Panc1 (cell line): ENCODE measurements at regions not wholly inside any gene's neighbourhood (a gene's known extent, or its start where the extent isn't known, plus 50 kb on each side); places are given as distances from the start of the nearest gene placed in this dataset.
A peak's percentile ranks its signal among the peaks of the same experiment; 100 is the strongest.

Source experiments
- ATAC-seq: fragments of 200-7000 bp; cut with Tn5 transposase; 2 replicates; pipeline ENCODE4 v1.9.1; 2020; ENCODE audit warnings: mild to moderate bottlenecking, moderate library complexity
- BruUV-seq: library from RNA; stranded (reverse); fragments of 400-500 nt; replicated peaks from 2 replicates; lab custom pipeline; 2021; lab: Mats Ljungman, UMichigan
- CTCF ChIA-PET: fragments of 300-600 bp; sonication (Branson Sonifier 250); formaldehyde crosslinking; loops from one replicate; lab custom pipeline; 2022; ENCODE audit warnings: antibody characterized with exemption; lab: Charles Lee
- POLR2A ChIA-PET: fragments of 300-600 bp; sonication (Branson Sonifier 250); formaldehyde crosslinking; loops from one replicate; lab custom pipeline; 2022; ENCODE audit warnings: antibody characterized with exemption; lab: Charles Lee
- DNase-seq: peaks from one replicate; pipeline ENCODE4 v3.0.0-alpha.2; 2010; ENCODE audit warnings: low read depth, low spot score
- H3K27ac ChIP-seq: 2 replicates; pipeline ENCODE4 v1.5.1; 2011; ENCODE audit warnings: mild to moderate bottlenecking, low read length, inconsistent platforms
- H3K27me3 ChIP-seq: fragments of 200-500 bp; sonication (Bioruptor generic); 2 replicates; pipeline ENCODE4 v1.6.0; 2014; ENCODE audit warnings: low read length, inconsistent platforms; ENCODE audit not compliant: control insufficient read depth, insufficient read depth
- H3K36me3 ChIP-seq: fragments of 200-500 bp; sonication (Bioruptor generic); 2 replicates; pipeline ENCODE4 v1.5.1; 2014; ENCODE audit warnings: inconsistent platforms, mild to moderate bottlenecking, low read length, moderate library complexity; ENCODE audit not compliant: control insufficient read depth, insufficient read depth
- H3K4me1 ChIP-seq: 2 replicates; pipeline ENCODE4 v1.5.1; 2011; ENCODE audit warnings: inconsistent platforms, mild to moderate bottlenecking, low read length, moderate library complexity; ENCODE audit not compliant: control insufficient read depth, insufficient read depth
- H3K4me3 ChIP-seq, 2 experiments: 2 replicates each; pipeline ENCODE4 v1.5.1; 2011 to 2012; ENCODE audit warnings: low read depth in 2 of 2, low read length in 2 of 2, mild to moderate bottlenecking in 2 of 2, inconsistent platforms in 1 of 2, moderate library complexity in 1 of 2
- H3K9me3 ChIP-seq: fragments of 200-500 bp; sonication (Bioruptor generic); 2 replicates; pipeline ENCODE4 v1.5.1; 2014; ENCODE audit warnings: low read depth, mild to moderate bottlenecking, inconsistent platforms, low read length, moderate library complexity; ENCODE audit not compliant: control insufficient read depth, insufficient read depth
- POLR2AphosphoS5 ChIP-seq: IDR thresholded peaks from 2 replicates; pipeline ENCODE4 v1.6.1; 2012; ENCODE audit warnings: mild to moderate bottlenecking, low read depth, low read length, moderate library complexity
- SIN3A ChIP-seq: IDR thresholded peaks from 2 replicates; pipeline ENCODE4 v1.6.1; 2012; ENCODE audit warnings: low read depth, mild to moderate bottlenecking, low read length, moderate library complexity, borderline replicate concordance; ENCODE audit not compliant: insufficient read depth
- TCF7L2 ChIP-seq: IDR thresholded peaks from 2 replicates; pipeline ENCODE4 v1.6.1; 2011; ENCODE audit warnings: mild to moderate bottlenecking, low read depth, low read length, inconsistent platforms
- in situ Hi-C: cut with HindIII; loops from 2 replicates; pipeline ENCODE4 v1.10.0; 2016; ENCODE audit warnings: low sequenced_read_pairs, low pct_unique_long_range_greater_than_20kb
- intact Hi-C: fragments of 100-400 bp; cut with micrococcal nuclease; formaldehyde crosslinking; loops from one replicate; pipeline ENCODE4 v1.10.0; 2022; ENCODE audit not compliant: unreplicated experiment
- TF ChIP-seq, protein P1 (sequence below), 2 experiments: IDR thresholded peaks; 2 replicates each; pipeline ENCODE4 v1.6.1; 2011 to 2012; ENCODE audit warnings: low read depth in 2 of 2, control low read depth in 1 of 2, low read length in 1 of 2, mild to moderate bottlenecking in 1 of 2, moderate library complexity in 1 of 2; ENCODE audit not compliant: insufficient read depth in 1 of 2
- TF ChIP-seq, protein P2 (sequence below): fragments of 450-650 bp; IDR thresholded peaks from 2 replicates; pipeline ENCODE4 v1.5.1; 2017; ENCODE audit warnings: mild to moderate bottlenecking

DNA sequence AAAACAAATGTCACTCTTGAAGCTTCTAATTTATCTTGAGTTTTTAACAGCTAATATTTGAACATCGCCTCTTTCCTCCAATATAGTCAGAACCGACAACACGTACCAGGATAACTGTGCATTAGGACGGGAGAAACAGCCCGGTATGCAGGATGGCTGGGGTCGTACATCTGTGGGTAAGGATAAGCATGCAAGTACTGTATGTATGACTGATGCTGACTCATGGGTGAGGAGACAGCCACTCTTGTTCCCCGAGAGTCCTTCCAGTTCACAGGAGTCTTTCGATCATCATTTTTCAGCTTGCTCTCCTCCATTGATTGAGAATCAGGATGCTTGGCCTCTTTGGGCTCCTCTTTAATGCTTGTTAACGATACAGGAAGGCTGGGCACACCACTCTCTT lies 102.3 kb downstream of the ZNF608 start:
- ChIA-PET CTCF (no interaction called here), POLR2A (no interaction called here)
- no TSS peak for BruUV-seq
- TF ChIP-seq SIN3A (no peak), TCF7L2 (no peak), POLR2AphosphoS5 (no peak)
- TF ChIP-seq, protein P1, sequence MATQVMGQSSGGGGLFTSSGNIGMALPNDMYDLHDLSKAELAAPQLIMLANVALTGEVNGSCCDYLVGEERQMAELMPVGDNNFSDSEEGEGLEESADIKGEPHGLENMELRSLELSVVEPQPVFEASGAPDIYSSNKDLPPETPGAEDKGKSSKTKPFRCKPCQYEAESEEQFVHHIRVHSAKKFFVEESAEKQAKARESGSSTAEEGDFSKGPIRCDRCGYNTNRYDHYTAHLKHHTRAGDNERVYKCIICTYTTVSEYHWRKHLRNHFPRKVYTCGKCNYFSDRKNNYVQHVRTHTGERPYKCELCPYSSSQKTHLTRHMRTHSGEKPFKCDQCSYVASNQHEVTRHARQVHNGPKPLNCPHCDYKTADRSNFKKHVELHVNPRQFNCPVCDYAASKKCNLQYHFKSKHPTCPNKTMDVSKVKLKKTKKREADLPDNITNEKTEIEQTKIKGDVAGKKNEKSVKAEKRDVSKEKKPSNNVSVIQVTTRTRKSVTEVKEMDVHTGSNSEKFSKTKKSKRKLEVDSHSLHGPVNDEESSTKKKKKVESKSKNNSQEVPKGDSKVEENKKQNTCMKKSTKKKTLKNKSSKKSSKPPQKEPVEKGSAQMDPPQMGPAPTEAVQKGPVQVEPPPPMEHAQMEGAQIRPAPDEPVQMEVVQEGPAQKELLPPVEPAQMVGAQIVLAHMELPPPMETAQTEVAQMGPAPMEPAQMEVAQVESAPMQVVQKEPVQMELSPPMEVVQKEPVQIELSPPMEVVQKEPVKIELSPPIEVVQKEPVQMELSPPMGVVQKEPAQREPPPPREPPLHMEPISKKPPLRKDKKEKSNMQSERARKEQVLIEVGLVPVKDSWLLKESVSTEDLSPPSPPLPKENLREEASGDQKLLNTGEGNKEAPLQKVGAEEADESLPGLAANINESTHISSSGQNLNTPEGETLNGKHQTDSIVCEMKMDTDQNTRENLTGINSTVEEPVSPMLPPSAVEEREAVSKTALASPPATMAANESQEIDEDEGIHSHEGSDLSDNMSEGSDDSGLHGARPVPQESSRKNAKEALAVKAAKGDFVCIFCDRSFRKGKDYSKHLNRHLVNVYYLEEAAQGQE (IDR thresholded peaks at IDR 0.05; ENCODE audit: insufficient read depth in 1 of 2, low read depth in 2 of 2, low read length in 1 of 2), result no peak
- TF ChIP-seq, protein P2, sequence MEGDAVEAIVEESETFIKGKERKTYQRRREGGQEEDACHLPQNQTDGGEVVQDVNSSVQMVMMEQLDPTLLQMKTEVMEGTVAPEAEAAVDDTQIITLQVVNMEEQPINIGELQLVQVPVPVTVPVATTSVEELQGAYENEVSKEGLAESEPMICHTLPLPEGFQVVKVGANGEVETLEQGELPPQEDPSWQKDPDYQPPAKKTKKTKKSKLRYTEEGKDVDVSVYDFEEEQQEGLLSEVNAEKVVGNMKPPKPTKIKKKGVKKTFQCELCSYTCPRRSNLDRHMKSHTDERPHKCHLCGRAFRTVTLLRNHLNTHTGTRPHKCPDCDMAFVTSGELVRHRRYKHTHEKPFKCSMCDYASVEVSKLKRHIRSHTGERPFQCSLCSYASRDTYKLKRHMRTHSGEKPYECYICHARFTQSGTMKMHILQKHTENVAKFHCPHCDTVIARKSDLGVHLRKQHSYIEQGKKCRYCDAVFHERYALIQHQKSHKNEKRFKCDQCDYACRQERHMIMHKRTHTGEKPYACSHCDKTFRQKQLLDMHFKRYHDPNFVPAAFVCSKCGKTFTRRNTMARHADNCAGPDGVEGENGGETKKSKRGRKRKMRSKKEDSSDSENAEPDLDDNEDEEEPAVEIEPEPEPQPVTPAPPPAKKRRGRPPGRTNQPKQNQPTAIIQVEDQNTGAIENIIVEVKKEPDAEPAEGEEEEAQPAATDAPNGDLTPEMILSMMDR, result no peak
- peaks cover 31% of the 10 kb centered on the region for H3K4me1 ChIP-seq
- intact Hi-C loops, result no loop called here
- DNase-seq (no peak), ATAC-seq (no peak)
- in situ Hi-C loops, result no loop called here
- peak overlapping the region; percentile 72 for H3K27ac ChIP-seq
- no peaks in the 10 kb centered on the region for H3K36me3 ChIP-seq
- H3K4me3 ChIP-seq, result no peak overlapping the region
- H3K27me3 ChIP-seq, result no peaks in the 10 kb centered on the region
- H3K9me3 ChIP-seq, result no peaks in the 10 kb centered on the region

DNA sequence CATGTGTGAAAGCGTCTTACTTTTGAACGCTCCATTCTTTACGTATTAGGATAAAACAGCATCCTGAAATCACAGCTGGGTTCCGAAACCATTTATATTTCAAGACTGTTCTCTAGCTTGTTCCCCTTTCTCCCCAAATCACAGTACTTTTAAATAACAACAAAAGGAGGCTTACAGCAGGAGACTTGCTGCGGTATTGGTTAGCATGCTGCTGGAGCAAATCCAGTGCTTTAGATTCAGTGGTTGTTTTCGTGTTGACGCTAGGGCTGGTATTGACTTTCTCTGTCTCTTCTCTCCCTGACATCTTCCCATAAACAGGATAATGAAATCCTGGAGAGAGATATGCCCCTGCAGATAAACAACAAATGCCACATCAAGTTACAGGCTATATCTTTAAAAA lies 103.1 kb downstream of the ZNF608 start:
- TF ChIP-seq POLR2AphosphoS5 (no peak), TCF7L2 (no peak)
- TF ChIP-seq, protein P2, result no peak
- TF ChIP-seq, protein P1 (IDR thresholded peaks at IDR 0.05; ENCODE audit: insufficient read depth in 1 of 2, low read depth in 2 of 2, low read length in 1 of 2), result no peak
- CTCF ChIA-PET, result no interaction called here
- no peaks in the 10 kb centered on the region for H3K9me3 ChIP-seq
- no peaks in the 10 kb centered on the region for H3K36me3 ChIP-seq
- no peak for DNase-seq
- peaks cover 30% of the 10 kb centered on the region for H3K4me1 ChIP-seq
- ATAC-seq, result no peak
- no peak overlapping the region for H3K4me3 ChIP-seq
- no TSS peak for BruUV-seq
- peak overlapping the region; percentile 72 for H3K27ac ChIP-seq
- H3K27me3 ChIP-seq, result no peaks in the 10 kb centered on the region
- intact Hi-C loops, result no loop called here
- in situ Hi-C loops, result no loop called here
- POLR2A ChIA-PET, result no interaction called here
